ENCODE measurements at regions not wholly inside any gene's neighbourhood (a gene's known extent, or its start where the extent isn't known, plus 50 kb on each side); places are given as distances from the start of the nearest gene placed in this dataset.

- TF ChIP-seq POLR2AphosphoS5 (IDR thresholded peaks at IDR 0.05) (no peak), EZH2 (IDR thresholded peaks at IDR 0.05; ENCODE audit: borderline replicate concordance, insufficient read depth, low read length, poor library complexity, severe bottlenecking) (no peak), EP300 (conservative IDR thresholded peaks at IDR 0.05; ENCODE audit: poor library complexity, severe bottlenecking) (no peak), TAF1 (IDR thresholded peaks at IDR 0.05; ENCODE audit: low read depth) (no peak), CTCF (IDR thresholded peaks at IDR 0.05; ENCODE audit: poor library complexity, severe bottlenecking) (no peak), REST (IDR thresholded peaks at IDR 0.05; ENCODE audit: borderline replicate concordance) (no peak)
Measured at GRCh38 chr12:59859171-59859510, 263.3 kb downstream of the SLC16A7 start.

Data from neural cell (in vitro differentiated cells).